ENCODE measurements at regions not wholly inside any gene's neighbourhood (a gene's known extent, or its start where the extent isn't known, plus 50 kb on each side); places are given as distances from the start of the nearest gene placed in this dataset.

DNA sequence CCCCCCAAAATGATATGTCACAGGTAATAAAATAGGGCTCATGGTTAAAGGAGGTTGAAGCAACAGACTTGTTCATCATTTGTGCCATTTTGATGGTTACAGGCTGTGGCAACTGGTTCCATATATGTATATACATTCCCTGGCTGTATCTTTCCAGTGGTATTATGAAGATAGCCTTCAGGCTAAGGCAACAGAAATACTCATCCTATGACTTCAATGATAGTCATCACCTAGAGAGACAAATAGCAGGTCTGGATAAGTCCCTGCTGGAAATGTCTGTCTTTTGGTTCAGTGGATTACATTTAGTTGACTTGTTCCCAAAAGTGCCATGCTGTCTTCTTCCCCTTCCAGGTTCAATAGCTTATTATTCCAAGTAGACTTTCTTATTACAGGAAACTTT lies 997.4 kb downstream of the FLRT2 start:
- H3K27ac ChIP-seq (ENCODE audit: low read depth) = no peak overlapping the region
- no peaks in the 10 kb centered on the region for H3K27me3 ChIP-seq (ENCODE audit: insufficient read depth)
- no peaks in the 10 kb centered on the region for H3K4me1 ChIP-seq (ENCODE audit: insufficient read depth)
- no peak for ATAC-seq
- H3K79me2 ChIP-seq (replicated peaks; ENCODE audit: insufficient read depth) = no peaks in the 10 kb centered on the region
- H3F3A ChIP-seq (replicated peaks; ENCODE audit: low read depth) = no peaks in the 10 kb centered on the region
- H3K27ac Mint-ChIP-seq = no peak overlapping the region
- no peaks in the 10 kb centered on the region for H3K36me3 ChIP-seq (ENCODE audit: insufficient read depth)
- no peaks in the 10 kb centered on the region for H3K36me3 Mint-ChIP-seq (ENCODE audit: low read depth)
- no peaks in the 10 kb centered on the region for H4K20me1 ChIP-seq (replicated peaks; ENCODE audit: insufficient read depth)
- no peaks in the 10 kb centered on the region for H3K27me3 Mint-ChIP-seq (ENCODE audit: insufficient read depth, low read depth, poor library complexity)
- H3K4me3 Mint-ChIP-seq = no peak overlapping the region
- no peaks in the 10 kb centered on the region; the same call in 1 of the 2 replicates for H3K9me2 ChIP-seq (ENCODE audit: insufficient read depth)
- no peak overlapping the region for H2AFZ ChIP-seq
- DNase-seq (ENCODE audit: low spot score) = no peak
- no peaks in the 10 kb centered on the region for H3K9me3 Mint-ChIP-seq
- TF ChIP-seq ZNF462 (CRISPR knock-in tag; IDR thresholded peaks at IDR 0.05) (no peak), POLR2AphosphoS5 (IDR thresholded peaks at IDR 0.05; ENCODE audit: low read depth) (no peak), CTCF (conservative IDR thresholded peaks at IDR 0.05; ENCODE audit: low read depth in 2 of 2) (no peak), ZNF331 (CRISPR knock-in tag; IDR thresholded peaks at IDR 0.05; ENCODE audit: low read depth) (no peak), JUNB (IDR thresholded peaks at IDR 0.05; ENCODE audit: unreplicated experiment) (no peak), NANOG (IDR thresholded peaks at IDR 0.05; ENCODE audit: borderline replicate concordance) (no peak), ETS1 (IDR thresholded peaks at IDR 0.05) (no peak), ZNF114 (CRISPR knock-in tag; IDR thresholded peaks at IDR 0.05) (no peak), EZH2 (IDR thresholded peaks at IDR 0.05; ENCODE audit: low read depth, unreplicated experiment) (no peak), EZH2phosphoT487 (IDR thresholded peaks at IDR 0.05; ENCODE audit: unreplicated experiment) (no peak), STAT1 (IDR thresholded peaks at IDR 0.05; ENCODE audit: unreplicated experiment) (no peak), CREB1 (CRISPR knock-in tag; IDR thresholded peaks at IDR 0.05; ENCODE audit: low read depth) (no peak)
- TF ChIP-seq, protein P1, sequence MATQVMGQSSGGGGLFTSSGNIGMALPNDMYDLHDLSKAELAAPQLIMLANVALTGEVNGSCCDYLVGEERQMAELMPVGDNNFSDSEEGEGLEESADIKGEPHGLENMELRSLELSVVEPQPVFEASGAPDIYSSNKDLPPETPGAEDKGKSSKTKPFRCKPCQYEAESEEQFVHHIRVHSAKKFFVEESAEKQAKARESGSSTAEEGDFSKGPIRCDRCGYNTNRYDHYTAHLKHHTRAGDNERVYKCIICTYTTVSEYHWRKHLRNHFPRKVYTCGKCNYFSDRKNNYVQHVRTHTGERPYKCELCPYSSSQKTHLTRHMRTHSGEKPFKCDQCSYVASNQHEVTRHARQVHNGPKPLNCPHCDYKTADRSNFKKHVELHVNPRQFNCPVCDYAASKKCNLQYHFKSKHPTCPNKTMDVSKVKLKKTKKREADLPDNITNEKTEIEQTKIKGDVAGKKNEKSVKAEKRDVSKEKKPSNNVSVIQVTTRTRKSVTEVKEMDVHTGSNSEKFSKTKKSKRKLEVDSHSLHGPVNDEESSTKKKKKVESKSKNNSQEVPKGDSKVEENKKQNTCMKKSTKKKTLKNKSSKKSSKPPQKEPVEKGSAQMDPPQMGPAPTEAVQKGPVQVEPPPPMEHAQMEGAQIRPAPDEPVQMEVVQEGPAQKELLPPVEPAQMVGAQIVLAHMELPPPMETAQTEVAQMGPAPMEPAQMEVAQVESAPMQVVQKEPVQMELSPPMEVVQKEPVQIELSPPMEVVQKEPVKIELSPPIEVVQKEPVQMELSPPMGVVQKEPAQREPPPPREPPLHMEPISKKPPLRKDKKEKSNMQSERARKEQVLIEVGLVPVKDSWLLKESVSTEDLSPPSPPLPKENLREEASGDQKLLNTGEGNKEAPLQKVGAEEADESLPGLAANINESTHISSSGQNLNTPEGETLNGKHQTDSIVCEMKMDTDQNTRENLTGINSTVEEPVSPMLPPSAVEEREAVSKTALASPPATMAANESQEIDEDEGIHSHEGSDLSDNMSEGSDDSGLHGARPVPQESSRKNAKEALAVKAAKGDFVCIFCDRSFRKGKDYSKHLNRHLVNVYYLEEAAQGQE (IDR thresholded peaks at IDR 0.05; ENCODE audit: unreplicated experiment) = no peak
- no peak overlapping the region for H3K4me3 ChIP-seq
- no peaks in the 10 kb centered on the region for H3K4me1 Mint-ChIP-seq
- H3K4me2 ChIP-seq = no peak overlapping the region

Data from GM23338 (cell line).